ENCODE measurements at regions not wholly inside any gene's neighbourhood (a gene's known extent, or its start where the extent isn't known, plus 50 kb on each side); places are given as distances from the start of the nearest gene placed in this dataset.

GRCh38 chr3:153978006-153978405 lies 143.2 kb upstream of the ARHGEF26 start:
- peaks cover 5% of the 10 kb centered on the region for H3K4me1 Mint-ChIP-seq (ENCODE audit: low read depth, unreplicated experiment)
- H3K27ac Mint-ChIP-seq (ENCODE audit: unreplicated experiment): no peak overlapping the region
- Histone ChIP-seq H3K4me1 (peaks cover 7% of the 10 kb centered on the region; the same call in 1 of the 2 replicates), H3K36me3 (ENCODE audit: control insufficient read depth, insufficient read depth, low read length) (no peaks in the 10 kb centered on the region), H3K9me3 (no peaks in the 10 kb centered on the region), H3K4me3 (ENCODE audit: low read depth, low read length) (no peak overlapping the region), H3K27me3 (replicated peaks; ENCODE audit: control insufficient read depth, insufficient read depth, low read length) (no peaks in the 10 kb centered on the region)
- H3K36me3 Mint-ChIP-seq (ENCODE audit: insufficient read depth, unreplicated experiment): no peaks in the 10 kb centered on the region
- no peak for TF ChIP-seq CTCF (IDR thresholded peaks at IDR 0.05; ENCODE audit: insufficient read depth in 1 of 2, low read depth in 1 of 2, low read length in 1 of 2, severe bottlenecking in 1 of 2, unreplicated experiment in 1 of 2)
- intact Hi-C loops (cut with micrococcal nuclease; ENCODE audit: unreplicated experiment): no loop called here
- no TSS peak for BruUV-seq (replicated peaks)
- no peak overlapping the region for H3K4me3 Mint-ChIP-seq (ENCODE audit: unreplicated experiment)
- ChIA-PET CTCF (no interaction called here), POLR2A (no interaction called here)
- H3K27me3 Mint-ChIP-seq (ENCODE audit: insufficient read depth, unreplicated experiment): peaks cover 4% of the 10 kb centered on the region
- no peak for DNase-seq
- no peaks in the 10 kb centered on the region for H3K9me3 Mint-ChIP-seq (ENCODE audit: unreplicated experiment)

- no TSS peak for BruUV-seq (replicated peaks)
- H3K4me3 Mint-ChIP-seq (ENCODE audit: unreplicated experiment): no peak overlapping the region
- CTCF ChIA-PET: interaction anchor here (0.6 kb wide), 1 partner anchor 40 kb away, joined by 3 read pairs; no protein-coding TSS in a partner anchor
- no peaks in the 10 kb centered on the region for H3K9me3 Mint-ChIP-seq (ENCODE audit: unreplicated experiment)
- no peaks in the 10 kb centered on the region for H3K36me3 Mint-ChIP-seq (ENCODE audit: insufficient read depth, unreplicated experiment)
- H3K27ac Mint-ChIP-seq (ENCODE audit: unreplicated experiment): no peak overlapping the region
- peaks cover 4% of the 10 kb centered on the region for H3K27me3 Mint-ChIP-seq (ENCODE audit: insufficient read depth, unreplicated experiment)
- intact Hi-C loops (cut with micrococcal nuclease; ENCODE audit: unreplicated experiment): no loop called here
- DNase-seq: no peak
- POLR2A ChIA-PET: no interaction called here
- H3K4me3 ChIP-seq (ENCODE audit: low read depth, low read length): no peak overlapping the region
- H3K4me1 ChIP-seq: peaks cover 7% of the 10 kb centered on the region; the same call in 1 of the 2 replicates
- no peaks in the 10 kb centered on the region for H3K27me3 ChIP-seq (replicated peaks; ENCODE audit: control insufficient read depth, insufficient read depth, low read length)
- no peaks in the 10 kb centered on the region for H3K36me3 ChIP-seq (ENCODE audit: control insufficient read depth, insufficient read depth, low read length)
- no peak for TF ChIP-seq CTCF (IDR thresholded peaks at IDR 0.05; ENCODE audit: insufficient read depth in 1 of 2, low read depth in 1 of 2, low read length in 1 of 2, severe bottlenecking in 1 of 2, unreplicated experiment in 1 of 2)
- peaks cover 5% of the 10 kb centered on the region for H3K4me1 Mint-ChIP-seq (ENCODE audit: low read depth, unreplicated experiment)
- H3K9me3 ChIP-seq: no peaks in the 10 kb centered on the region
These were observed 141.6 kb upstream of the ARHGEF26 start for GRCh38 chr3:153979418-153980251.

GRCh38 chr3:153980252-153980590 lies 141.0 kb upstream of the ARHGEF26 start:
- intact Hi-C loops (cut with micrococcal nuclease; ENCODE audit: unreplicated experiment): no loop called here
- H3K27me3 ChIP-seq (replicated peaks; ENCODE audit: control insufficient read depth, insufficient read depth, low read length): no peaks in the 10 kb centered on the region
- DNase-seq: peak; percentile 21 to 63
- H3K36me3 ChIP-seq (ENCODE audit: control insufficient read depth, insufficient read depth, low read length): no peaks in the 10 kb centered on the region
- POLR2A ChIA-PET: no interaction called here
- Mint-ChIP-seq H3K4me3 (ENCODE audit: unreplicated experiment) (no peak overlapping the region), H3K36me3 (ENCODE audit: insufficient read depth, unreplicated experiment) (no peaks in the 10 kb centered on the region), H3K9me3 (ENCODE audit: unreplicated experiment) (no peaks in the 10 kb centered on the region), H3K4me1 (ENCODE audit: low read depth, unreplicated experiment) (peaks cover 5% of the 10 kb centered on the region), H3K27me3 (ENCODE audit: insufficient read depth, unreplicated experiment) (peaks cover 4% of the 10 kb centered on the region), H3K27ac (ENCODE audit: unreplicated experiment) (no peak overlapping the region)
- H3K4me1 ChIP-seq: peaks cover 7% of the 10 kb centered on the region; the same call in 1 of the 2 replicates
- BruUV-seq (replicated peaks): no TSS peak
- H3K4me3 ChIP-seq (ENCODE audit: low read depth, low read length): no peak overlapping the region
- no peaks in the 10 kb centered on the region for H3K9me3 ChIP-seq
- TF ChIP-seq CTCF (IDR thresholded peaks at IDR 0.05; ENCODE audit: insufficient read depth in 1 of 2, low read depth in 1 of 2, low read length in 1 of 2, severe bottlenecking in 1 of 2, unreplicated experiment in 1 of 2): no peak
- CTCF ChIA-PET: interaction anchor here (0.6 kb wide), 1 partner anchor 39 kb away, joined by 3 read pairs; no protein-coding TSS in a partner anchor

All from Caco-2 (cell line).